Liver (tissue), 3 donors: ENCODE measurements at regions not wholly inside any gene's neighbourhood (a gene's known extent, or its start where the extent isn't known, plus 50 kb on each side); places are given as distances from the start of the nearest gene placed in this dataset.

Experiments
- CTCF ChIP-seq: fragments of 150-350 bp; IDR thresholded peaks from 2 replicates; pipeline ENCODE4 v1.5.1; 2017; ENCODE audit warnings: improper control_type of control experiment, low read depth, low read length; ENCODE audit not compliant: missing input control
- EGR1 ChIP-seq, 2 donors: IDR thresholded peaks; 2 replicates each; pipeline ENCODE4 v1.6.1; 2016 to 2018; ENCODE audit warnings: antibody characterized with exemption in 2 of 2, low read depth in 2 of 2
- GABPA ChIP-seq, 2 donors: IDR thresholded peaks in 1 of 2; conservative IDR thresholded peaks in 1 of 2; 2 replicates each; pipeline ENCODE4 v1.6.1; 2016; ENCODE audit warnings: antibody characterized with exemption in 2 of 2, mild to moderate bottlenecking in 1 of 2, moderate library complexity in 1 of 2
- JUND ChIP-seq, 2 donors: IDR thresholded peaks; 2 replicates each; pipeline ENCODE4 v1.6.1; 2016; ENCODE audit warnings: antibody characterized with exemption in 2 of 2
- MAX ChIP-seq: IDR thresholded peaks from 2 replicates; pipeline ENCODE4 v1.6.1; 2016; ENCODE audit warnings: antibody characterized with exemption
- RAD21 ChIP-seq, 2 donors: IDR thresholded peaks; 2 replicates each; pipeline ENCODE4 v1.6.1; 2016; ENCODE audit warnings: antibody characterized with exemption in 2 of 2, mild to moderate bottlenecking in 2 of 2
- REST ChIP-seq: IDR thresholded peaks from 2 replicates; pipeline ENCODE4 v1.6.1; 2016; ENCODE audit warnings: antibody characterized with exemption, mild to moderate bottlenecking
- SP1 ChIP-seq: IDR thresholded peaks from 2 replicates; pipeline ENCODE4 v1.6.1; 2018; ENCODE audit warnings: antibody characterized with exemption, mild to moderate bottlenecking
- TAF1 ChIP-seq: conservative IDR thresholded peaks from 2 replicates; pipeline ENCODE4 v1.6.1; 2016; ENCODE audit warnings: antibody characterized with exemption, mild to moderate bottlenecking
- donor health status: healthy.
- donor health status: healthy.

- TF ChIP-seq SP1: no peak
- no peak for TF ChIP-seq MAX
- TF ChIP-seq TAF1: no peak
- no peak for TF ChIP-seq CTCF
- TF ChIP-seq RAD21 (IDR thresholded peaks at IDR 0.05): no peak
- no peak for TF ChIP-seq GABPA (IDR thresholded peaks at IDR 0.05 in 1 of 2, conservative IDR thresholded peaks at IDR 0.05 in 1 of 2)
- no peak for TF ChIP-seq REST
- TF ChIP-seq JUND (IDR thresholded peaks at IDR 0.05): no peak
- no peak for TF ChIP-seq EGR1 (IDR thresholded peaks at IDR 0.05; ENCODE audit: low read depth in 2 of 2)
Observed at GRCh38 chr3:64741341-64741740, 53.5 kb upstream of the ADAMTS9 start.
